ENCODE measurements at regions not wholly inside any gene's neighbourhood (a gene's known extent, or its start where the extent isn't known, plus 50 kb on each side); places are given as distances from the start of the nearest gene placed in this dataset.

DNA sequence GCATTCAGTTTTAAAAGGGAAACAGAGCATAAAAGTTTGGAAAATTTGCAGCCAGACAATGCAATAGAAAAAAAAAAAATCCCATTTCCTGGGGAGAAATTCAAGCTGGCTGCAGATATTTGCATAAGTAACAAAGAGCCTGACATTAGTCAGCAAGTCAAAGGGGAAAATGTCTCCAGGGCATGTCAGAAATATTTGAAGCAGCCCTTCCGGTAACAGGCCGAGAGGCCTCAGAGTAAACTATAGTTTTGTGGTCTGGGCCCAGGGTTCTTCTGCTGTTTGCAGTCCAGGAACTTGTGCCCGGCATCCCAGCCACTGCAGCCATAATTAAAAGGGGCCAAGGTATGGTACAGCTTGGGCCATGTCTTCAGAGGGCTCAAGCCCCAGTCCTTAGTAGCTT, 411.6 kb upstream of the BCHE start:
- no peak overlapping the region for H3K4me3 ChIP-seq (ENCODE audit: low read depth, low read length)
- no peaks in the 10 kb centered on the region for H3K36me3 ChIP-seq (replicated peaks)
- in situ Hi-C loops (cut with HindIII; ENCODE audit: low pct_ligation_motif_present, low sequenced_read_pairs), result no loop called here
- H3K27me3 ChIP-seq (replicated peaks), result no peaks in the 10 kb centered on the region
- TF ChIP-seq, protein P1, sequence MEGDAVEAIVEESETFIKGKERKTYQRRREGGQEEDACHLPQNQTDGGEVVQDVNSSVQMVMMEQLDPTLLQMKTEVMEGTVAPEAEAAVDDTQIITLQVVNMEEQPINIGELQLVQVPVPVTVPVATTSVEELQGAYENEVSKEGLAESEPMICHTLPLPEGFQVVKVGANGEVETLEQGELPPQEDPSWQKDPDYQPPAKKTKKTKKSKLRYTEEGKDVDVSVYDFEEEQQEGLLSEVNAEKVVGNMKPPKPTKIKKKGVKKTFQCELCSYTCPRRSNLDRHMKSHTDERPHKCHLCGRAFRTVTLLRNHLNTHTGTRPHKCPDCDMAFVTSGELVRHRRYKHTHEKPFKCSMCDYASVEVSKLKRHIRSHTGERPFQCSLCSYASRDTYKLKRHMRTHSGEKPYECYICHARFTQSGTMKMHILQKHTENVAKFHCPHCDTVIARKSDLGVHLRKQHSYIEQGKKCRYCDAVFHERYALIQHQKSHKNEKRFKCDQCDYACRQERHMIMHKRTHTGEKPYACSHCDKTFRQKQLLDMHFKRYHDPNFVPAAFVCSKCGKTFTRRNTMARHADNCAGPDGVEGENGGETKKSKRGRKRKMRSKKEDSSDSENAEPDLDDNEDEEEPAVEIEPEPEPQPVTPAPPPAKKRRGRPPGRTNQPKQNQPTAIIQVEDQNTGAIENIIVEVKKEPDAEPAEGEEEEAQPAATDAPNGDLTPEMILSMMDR (IDR thresholded peaks at IDR 0.05; ENCODE audit: low read depth, low read length, missing control alignments), result no peak
- no peak overlapping the region for H3K27ac ChIP-seq
- DNase-seq, result no peak

DNA sequence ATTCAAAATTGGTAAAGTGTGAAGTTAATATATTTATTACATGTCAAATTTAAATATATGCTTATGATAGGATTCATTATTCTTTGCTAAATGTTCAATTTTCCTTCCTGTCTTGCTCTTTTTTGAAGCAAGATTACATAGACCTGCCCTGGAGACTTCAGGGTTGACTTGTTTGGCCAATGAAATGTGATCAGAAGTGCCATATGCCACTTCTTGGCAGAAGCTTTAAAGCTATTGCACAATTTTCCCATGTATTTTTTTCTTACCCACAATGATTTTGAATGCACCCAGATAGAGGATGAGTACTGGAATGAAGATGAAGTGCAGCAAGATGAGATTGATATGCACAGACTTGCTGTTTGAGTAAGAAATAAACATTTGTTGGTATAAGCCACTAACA, 406.3 kb upstream of the BCHE start:
- TF ChIP-seq, protein P1 (IDR thresholded peaks at IDR 0.05; ENCODE audit: low read depth, low read length, missing control alignments), result no peak
- in situ Hi-C loops (cut with HindIII; ENCODE audit: low pct_ligation_motif_present, low sequenced_read_pairs), result no loop called here
- H3K4me3 ChIP-seq (ENCODE audit: low read depth, low read length), result no peak overlapping the region

DNA sequence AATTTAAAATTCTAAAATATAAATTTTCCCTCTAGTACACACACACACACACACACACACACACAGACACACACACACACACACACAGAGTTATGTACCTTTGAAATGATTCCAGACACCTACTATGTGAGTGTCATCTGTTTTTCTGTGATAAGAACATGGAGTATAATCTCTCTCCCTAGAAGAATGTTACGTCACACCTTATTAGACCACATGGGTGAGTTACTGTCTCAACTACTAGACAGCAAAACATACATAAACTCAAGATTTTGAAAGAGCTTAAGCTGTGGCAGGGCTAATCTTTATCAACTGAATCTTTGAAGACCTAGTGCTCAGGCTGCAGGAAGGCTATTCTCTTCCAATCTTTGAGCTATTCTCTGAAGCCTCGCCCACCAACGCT, 385.9 kb upstream of the BCHE start:
- DNase-seq, result no peak
- Histone ChIP-seq H3K36me3 (replicated peaks) (no peaks in the 10 kb centered on the region), H3K27me3 (replicated peaks) (no peaks in the 10 kb centered on the region), H3K4me3 (ENCODE audit: low read depth, low read length) (no peak overlapping the region), H3K27ac (no peak overlapping the region)
- TF ChIP-seq, protein P1 (IDR thresholded peaks at IDR 0.05; ENCODE audit: low read depth, low read length, missing control alignments), result no peak
- in situ Hi-C loops (cut with HindIII; ENCODE audit: low pct_ligation_motif_present, low sequenced_read_pairs), result no loop called here

More for the DNA sequence above, 406.3 kb upstream of the BCHE start:
- Histone ChIP-seq H3K27ac (no peak overlapping the region), H3K27me3 (replicated peaks) (no peaks in the 10 kb centered on the region), H3K36me3 (replicated peaks) (no peaks in the 10 kb centered on the region)
- no peak for DNase-seq

DNA sequence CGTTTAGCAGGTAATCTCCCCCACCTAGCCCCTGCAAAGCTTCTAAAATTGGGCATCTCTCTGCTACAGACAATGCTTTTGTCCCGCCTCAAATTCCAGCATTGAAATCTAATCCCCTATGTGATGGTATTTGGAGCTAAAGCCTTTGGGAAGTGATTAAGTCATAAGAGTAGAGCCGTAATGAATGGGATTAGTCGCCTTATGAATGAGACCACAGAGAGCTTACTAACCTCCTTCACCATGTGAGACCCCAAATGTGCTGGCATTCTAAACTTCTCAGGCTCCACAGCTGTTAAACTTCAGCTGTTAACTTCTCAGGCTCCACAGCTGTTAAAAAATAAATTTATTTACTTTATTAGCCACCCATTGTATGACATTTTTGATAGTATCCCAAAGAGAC, 374.2 kb upstream of the BCHE start:
- H3K4me3 ChIP-seq (ENCODE audit: low read depth, low read length), result no peak overlapping the region
- no peak overlapping the region for H3K27ac ChIP-seq
- in situ Hi-C loops (cut with HindIII; ENCODE audit: low pct_ligation_motif_present, low sequenced_read_pairs), result no loop called here
- TF ChIP-seq, protein P1 (IDR thresholded peaks at IDR 0.05; ENCODE audit: low read depth, low read length, missing control alignments), result no peak
- DNase-seq, result no peak
- no peaks in the 10 kb centered on the region for H3K27me3 ChIP-seq (replicated peaks)
- H3K36me3 ChIP-seq (replicated peaks), result no peaks in the 10 kb centered on the region

DNA sequence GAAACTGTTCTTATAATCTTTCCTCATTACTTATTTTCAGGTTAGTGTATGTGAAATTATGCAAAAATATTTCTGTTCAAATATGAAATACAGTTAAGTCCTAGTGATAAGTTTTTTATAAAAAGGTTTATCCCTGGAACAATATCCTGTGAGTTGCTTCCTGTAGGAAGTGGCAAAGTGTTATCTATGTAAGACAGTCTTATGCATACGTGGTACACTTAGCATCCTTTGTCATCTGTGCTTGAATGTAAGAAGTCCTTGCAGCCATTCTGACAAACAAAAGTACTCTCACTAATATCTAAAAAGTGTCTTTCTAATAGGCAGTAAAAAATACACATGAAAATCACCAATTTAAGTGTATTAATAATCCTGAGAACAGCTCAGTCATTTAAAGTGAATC, 372.5 kb upstream of the BCHE start:
- in situ Hi-C loops (cut with HindIII; ENCODE audit: low pct_ligation_motif_present, low sequenced_read_pairs), result no loop called here
- H3K27ac ChIP-seq, result no peak overlapping the region

DNA sequence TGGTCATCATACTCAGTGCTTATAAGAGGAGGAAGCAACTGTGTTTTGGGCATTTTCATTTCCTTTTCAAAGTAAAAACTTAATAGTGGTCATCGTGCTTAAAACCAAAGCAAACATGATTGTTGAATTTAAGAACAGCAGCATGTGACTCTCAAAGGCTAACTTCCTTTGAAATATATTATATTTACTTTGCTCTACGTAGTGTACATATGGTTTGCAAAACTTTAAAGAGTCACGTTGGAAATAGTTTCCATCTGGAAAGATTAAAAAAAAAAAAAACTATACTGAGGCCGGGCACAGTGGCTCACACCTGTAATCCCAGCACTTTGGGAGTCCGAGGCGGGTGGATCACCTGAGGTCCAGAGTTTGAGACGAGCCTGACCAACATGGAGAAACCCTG, 367.9 kb upstream of the BCHE start:
- Histone ChIP-seq H3K27me3 (replicated peaks) (no peaks in the 10 kb centered on the region), H3K27ac (no peak overlapping the region), H3K36me3 (replicated peaks) (no peaks in the 10 kb centered on the region), H3K4me3 (ENCODE audit: low read depth, low read length) (no peak overlapping the region)
- in situ Hi-C loops (cut with HindIII; ENCODE audit: low pct_ligation_motif_present, low sequenced_read_pairs), result no loop called here
- TF ChIP-seq, protein P1 (IDR thresholded peaks at IDR 0.05; ENCODE audit: low read depth, low read length, missing control alignments), result no peak
- DNase-seq, result no peak

More for the DNA sequence above, 372.5 kb upstream of the BCHE start:
- DNase-seq, result no peak
- Histone ChIP-seq H3K36me3 (replicated peaks) (no peaks in the 10 kb centered on the region), H3K4me3 (ENCODE audit: low read depth, low read length) (no peak overlapping the region), H3K27me3 (replicated peaks) (no peaks in the 10 kb centered on the region)
- TF ChIP-seq, protein P1 (IDR thresholded peaks at IDR 0.05; ENCODE audit: low read depth, low read length, missing control alignments), result no peak

Data from brain microvascular endothelial cell (primary cell).